ENCODE measurements at regions not wholly inside any gene's neighbourhood (a gene's known extent, or its start where the extent isn't known, plus 50 kb on each side); places are given as distances from the start of the nearest gene placed in this dataset.

DNA sequence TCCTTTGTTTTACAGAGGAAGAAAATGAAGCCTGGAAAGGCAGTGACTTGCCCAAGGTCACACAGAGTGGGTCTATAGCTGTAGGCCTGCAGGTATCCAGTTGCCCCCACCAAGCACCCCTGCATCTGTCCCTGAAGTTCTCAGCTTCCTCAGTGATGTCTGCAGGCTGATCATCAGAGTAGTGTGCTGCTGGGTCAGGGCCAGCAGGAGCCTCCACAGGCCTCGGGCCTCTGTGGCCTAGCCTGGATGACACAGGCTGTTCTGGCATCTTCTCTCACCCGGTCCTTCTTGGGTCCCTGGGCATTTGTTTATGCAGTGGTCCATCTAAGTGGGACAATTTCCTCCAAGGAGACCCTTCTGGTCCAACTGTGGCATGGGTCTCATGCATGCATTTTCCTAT is 74.8 kb upstream of the E2F8 start:
- TF ChIP-seq, protein P1, sequence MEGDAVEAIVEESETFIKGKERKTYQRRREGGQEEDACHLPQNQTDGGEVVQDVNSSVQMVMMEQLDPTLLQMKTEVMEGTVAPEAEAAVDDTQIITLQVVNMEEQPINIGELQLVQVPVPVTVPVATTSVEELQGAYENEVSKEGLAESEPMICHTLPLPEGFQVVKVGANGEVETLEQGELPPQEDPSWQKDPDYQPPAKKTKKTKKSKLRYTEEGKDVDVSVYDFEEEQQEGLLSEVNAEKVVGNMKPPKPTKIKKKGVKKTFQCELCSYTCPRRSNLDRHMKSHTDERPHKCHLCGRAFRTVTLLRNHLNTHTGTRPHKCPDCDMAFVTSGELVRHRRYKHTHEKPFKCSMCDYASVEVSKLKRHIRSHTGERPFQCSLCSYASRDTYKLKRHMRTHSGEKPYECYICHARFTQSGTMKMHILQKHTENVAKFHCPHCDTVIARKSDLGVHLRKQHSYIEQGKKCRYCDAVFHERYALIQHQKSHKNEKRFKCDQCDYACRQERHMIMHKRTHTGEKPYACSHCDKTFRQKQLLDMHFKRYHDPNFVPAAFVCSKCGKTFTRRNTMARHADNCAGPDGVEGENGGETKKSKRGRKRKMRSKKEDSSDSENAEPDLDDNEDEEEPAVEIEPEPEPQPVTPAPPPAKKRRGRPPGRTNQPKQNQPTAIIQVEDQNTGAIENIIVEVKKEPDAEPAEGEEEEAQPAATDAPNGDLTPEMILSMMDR (IDR thresholded peaks at IDR 0.05; ENCODE audit: low read depth, low read length): no peak
- TF ChIP-seq MYC (IDR thresholded peaks at IDR 0.05; ENCODE audit: low read depth, low read length): no peak
- no peak for TF ChIP-seq POLR2A (IDR thresholded peaks at IDR 0.05; ENCODE audit: extremely low read depth, insufficient read length)
- no peak for TF ChIP-seq MAX (IDR thresholded peaks at IDR 0.05; ENCODE audit: low read depth, low read length)

All from NB4 (cell line).